HepG2 (cell line): ENCODE measurements at regions not wholly inside any gene's neighbourhood (a gene's known extent, or its start where the extent isn't known, plus 50 kb on each side); places are given as distances from the start of the nearest gene placed in this dataset.
A peak's percentile ranks its signal among the peaks of the same experiment; 100 is the strongest.

Experiments used
- ATAC-seq: fragments of 200-7000 bp; cut with Tn5 transposase; 3 replicates; pipeline ENCODE4 v1.9.1; 2020; ENCODE audit warnings: mild to moderate bottlenecking, moderate library complexity
- BruUV-seq: library from RNA; stranded (reverse); fragments of 400-500 nt; replicated peaks from 2 replicates; lab custom pipeline; 2021; lab: Mats Ljungman, UMichigan
- CTCF ChIA-PET: fragments of 300-600 bp; formaldehyde crosslinking; extraction: SDS; loops from one replicate; lab custom pipeline; 2021; ENCODE audit warnings: low total read pairs, inconsistent platforms, low intra/inter-chr PET ratio; lab: Yijun Ruan, JAX
- POLR2A ChIA-PET: fragments of 350-600 bp; sonication (Branson Sonifier 250); formaldehyde crosslinking; loops from one replicate; lab custom pipeline; 2020; ENCODE audit warnings: antibody characterized with exemption, inconsistent platforms; lab: Yijun Ruan, JAX
- DNase-seq: peaks from one replicate; pipeline ENCODE4 v3.0.0-alpha.2; 2015; ENCODE audit warnings: low spot score
- FAIRE-seq: peaks from 3 replicates; lab custom pipeline; 2011; peaks lifted over from hg19 to GRCh38; lab: Jason Lieb, UNC
- H2AFZ ChIP-seq: one replicate; pipeline ENCODE4 v1.6.1; 2011; ENCODE audit warnings: low read length, inconsistent platforms
- H3K27ac ChIP-seq: fragments of 300-600 bp; 3 replicates; pipeline ENCODE4 v1.8.0; 2011; ENCODE audit warnings: mixed run types, mild to moderate bottlenecking, mixed read lengths, low read length, inconsistent platforms; ENCODE audit not compliant: insufficient read depth; ENCODE audit errors: extremely low read length
- H3K27me3 ChIP-seq, 2 experiments: fragments of 200-600 bp in 1 of 2; 2 replicates in 1 of 2; 3 replicates in 1 of 2; pipeline versions ENCODE4 v1.6.0 to v1.8.0; 2011; ENCODE audit warnings: low read length in 2 of 2, mild to moderate bottlenecking in 2 of 2, moderate library complexity in 2 of 2, inconsistent platforms in 1 of 2; ENCODE audit not compliant: insufficient read depth in 2 of 2, control insufficient read depth in 1 of 2
- H3K36me3 ChIP-seq, 2 experiments: fragments of 200-600 bp in 1 of 2; replicated peaks in 1 of 2; 2 replicates in 1 of 2; 3 replicates in 1 of 2; pipeline versions ENCODE4 v1.5.1 to v1.8.0; 2011; ENCODE audit warnings: low read length in 2 of 2, inconsistent platforms in 1 of 2; ENCODE audit not compliant: insufficient read depth in 2 of 2, control insufficient read depth in 1 of 2
- H3K4me1 ChIP-seq: 2 replicates; pipeline ENCODE4 v1.5.1; 2012; ENCODE audit warnings: low read length, inconsistent platforms; ENCODE audit not compliant: insufficient read depth
- H3K4me2 ChIP-seq: 2 replicates; pipeline ENCODE4 v1.6.0; 2011; ENCODE audit warnings: low read depth, low read length, inconsistent platforms
- H3K4me3 ChIP-seq, 3 experiments: fragments of 200-600 bp in 1 of 3; sonication (generic), shearing (Covaris generic) in 1 of 3; replicated peaks in 1 of 3; 2 replicates each; pipeline ENCODE4 v1.5.1; 2011 to 2016; ENCODE audit warnings: low read length in 3 of 3, inconsistent platforms in 2 of 3, low read depth in 2 of 3, mild to moderate bottlenecking in 2 of 3, control low read depth in 1 of 3, mixed read lengths in 1 of 3; ENCODE audit not compliant: insufficient read depth in 1 of 3
- H3K79me2 ChIP-seq: one replicate; pipeline ENCODE4 v1.6.1; 2011; ENCODE audit warnings: low read length, inconsistent platforms; ENCODE audit not compliant: insufficient read depth
- H3K9ac ChIP-seq: 2 replicates; pipeline ENCODE4 v1.6.0; 2011; ENCODE audit warnings: mild to moderate bottlenecking, low read depth, low read length, inconsistent platforms; ENCODE audit not compliant: insufficient read depth
- H3K9me3 ChIP-seq: 2 replicates; pipeline ENCODE4 v1.5.1; 2012; ENCODE audit warnings: mild to moderate bottlenecking, low read length
- H4K20me1 ChIP-seq: 2 replicates; pipeline ENCODE4 v1.6.0; 2011; ENCODE audit warnings: inconsistent platforms, mild to moderate bottlenecking, low read length, moderate library complexity; ENCODE audit not compliant: insufficient read depth
- CBX5 ChIP-seq: sonication (generic); formaldehyde crosslinking; IDR thresholded peaks from 2 replicates; pipeline ENCODE4 v1.4.0; 2020; ENCODE audit warnings: missing genetic modification reagents, borderline replicate concordance
- EEA1 ChIP-seq: sonication (generic); formaldehyde crosslinking; IDR thresholded peaks from 2 replicates; pipeline ENCODE4 v1.5.1; 2020; ENCODE audit warnings: mild to moderate bottlenecking, missing genetic modification reagents, borderline replicate concordance
- EZH2 ChIP-seq: conservative IDR thresholded peaks from 2 replicates; pipeline ENCODE4 v1.6.1; 2012; ENCODE audit warnings: mild to moderate bottlenecking, low read depth, low read length, moderate library complexity
- IKZF1 ChIP-seq: fragments of 450-650 bp; IDR thresholded peaks from 2 replicates; pipeline ENCODE4 v1.7.1; 2016
- KLF9 ChIP-seq: IDR thresholded peaks from 2 replicates; pipeline ENCODE4 v1.6.1; 2016; ENCODE audit warnings: low read depth
- NFE2L1 ChIP-seq: sonication (generic); formaldehyde crosslinking; IDR thresholded peaks from 2 replicates; pipeline ENCODE4 v1.4.0; 2020; ENCODE audit warnings: missing genetic modification reagents, mild to moderate bottlenecking, borderline replicate concordance
- NFIB ChIP-seq: sonication (generic); formaldehyde crosslinking; IDR thresholded peaks from 2 replicates; pipeline ENCODE4 v1.9.0; 2021; ENCODE audit warnings: missing genetic modification reagents, mild to moderate bottlenecking, borderline replicate concordance
- ZNF878 ChIP-seq: sonication (generic); formaldehyde crosslinking; IDR thresholded peaks from 2 replicates; pipeline ENCODE4 v1.8.1; 2023; ENCODE audit warnings: mild to moderate bottlenecking, missing genetic modification reagents, moderate library complexity
- WGBS: methylation state at CpG from one replicate; pipeline ENCODE4 v1.1.6; 2017; ENCODE audit warnings: low lambda C conversion rate; 5-methylcytosine and 5-hydroxymethylcytosine counted together
- in situ Hi-C: cut with HindIII; loops from 2 replicates; pipeline ENCODE4 v1.10.0; 2017; ENCODE audit warnings: low pct_unique_long_range_greater_than_20kb; ENCODE audit not compliant: extremely low pct_ligation_motif_present
- intact Hi-C: fragments of 100-400 bp; cut with micrococcal nuclease; formaldehyde crosslinking; loops from one replicate; pipeline ENCODE4 v1.10.0; 2022; ENCODE audit not compliant: unreplicated experiment
- TF ChIP-seq, protein P1 (sequence below), 2 experiments: IDR thresholded peaks; 2 replicates each; pipeline ENCODE4 v1.6.1; 2011 to 2012; ENCODE audit warnings: low read length in 2 of 2, borderline replicate concordance in 1 of 2, low read depth in 1 of 2, mild to moderate bottlenecking in 1 of 2, moderate library complexity in 1 of 2
- TF ChIP-seq, protein P2 (sequence below): sonication (generic); formaldehyde crosslinking; IDR thresholded peaks from 2 replicates; pipeline ENCODE4 v1.4.0; 2020; ENCODE audit warnings: low read depth, missing genetic modification reagents
- TF ChIP-seq, protein P3 (sequence below): sonication (generic); formaldehyde crosslinking; IDR thresholded peaks from 2 replicates; pipeline ENCODE4 v1.4.0; 2020; ENCODE audit warnings: missing genetic modification reagents, borderline replicate concordance

DNA sequence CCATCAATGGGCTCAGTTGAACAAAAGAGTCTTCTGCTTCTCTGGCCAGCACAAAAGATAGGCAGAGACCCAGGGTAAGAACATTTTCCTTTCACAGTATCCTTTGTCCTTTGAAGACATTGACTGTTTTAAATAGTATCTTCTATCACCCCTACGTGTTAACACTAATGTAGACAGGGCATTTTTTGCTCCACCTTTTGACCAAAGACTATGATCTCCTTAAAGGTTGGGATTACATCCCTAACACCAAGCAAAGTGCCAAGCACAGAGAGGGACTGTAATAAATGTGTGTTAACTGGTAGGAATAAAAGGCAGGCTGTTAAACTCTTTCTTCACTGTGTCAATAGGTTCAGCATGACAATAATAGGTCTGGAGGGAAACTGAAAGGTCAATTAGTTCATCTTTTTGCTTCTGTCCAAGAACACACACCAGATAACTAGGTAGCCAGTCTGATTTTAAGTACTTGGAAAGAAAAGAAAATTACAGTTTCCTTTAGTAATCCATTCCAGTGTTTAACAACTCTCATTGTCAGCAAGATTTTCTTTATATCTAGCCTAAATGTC, 63.6 kb upstream of the NOX3 start:
- Histone ChIP-seq H3K27me3 (no peaks in the 10 kb centered on the region), H4K20me1 (no peaks in the 10 kb centered on the region), H3K79me2 (no peaks in the 10 kb centered on the region), H3K27ac (peak overlapping the region; percentile 3), H3K9me3 (no peaks in the 10 kb centered on the region), H2AFZ (no peak overlapping the region), H3K9ac (no peak overlapping the region), H3K4me3 (no peak overlapping the region), H3K4me1 (peaks cover 17% of the 10 kb centered on the region), H3K36me3 (no peaks in the 10 kb centered on the region), H3K4me2 (no peak overlapping the region)
- ATAC-seq: peak; percentile 65
- BruUV-seq: no TSS peak
- intact Hi-C loops (no loop called here), in situ Hi-C loops (no loop called here)
- WGBS: 45% methylated on average over 1 of the region's 1 CpG
- DNase-seq: peak; percentile 47
- no peak for FAIRE-seq
- ChIA-PET POLR2A (interaction anchor here (0.5 to 1.2 kb wide), 3 partner anchors 10 to 204 kb away, joined by 3 to 6 read pairs (median 3); no protein-coding TSS in a partner anchor), CTCF (no interaction called here)
- TF ChIP-seq, protein P1, sequence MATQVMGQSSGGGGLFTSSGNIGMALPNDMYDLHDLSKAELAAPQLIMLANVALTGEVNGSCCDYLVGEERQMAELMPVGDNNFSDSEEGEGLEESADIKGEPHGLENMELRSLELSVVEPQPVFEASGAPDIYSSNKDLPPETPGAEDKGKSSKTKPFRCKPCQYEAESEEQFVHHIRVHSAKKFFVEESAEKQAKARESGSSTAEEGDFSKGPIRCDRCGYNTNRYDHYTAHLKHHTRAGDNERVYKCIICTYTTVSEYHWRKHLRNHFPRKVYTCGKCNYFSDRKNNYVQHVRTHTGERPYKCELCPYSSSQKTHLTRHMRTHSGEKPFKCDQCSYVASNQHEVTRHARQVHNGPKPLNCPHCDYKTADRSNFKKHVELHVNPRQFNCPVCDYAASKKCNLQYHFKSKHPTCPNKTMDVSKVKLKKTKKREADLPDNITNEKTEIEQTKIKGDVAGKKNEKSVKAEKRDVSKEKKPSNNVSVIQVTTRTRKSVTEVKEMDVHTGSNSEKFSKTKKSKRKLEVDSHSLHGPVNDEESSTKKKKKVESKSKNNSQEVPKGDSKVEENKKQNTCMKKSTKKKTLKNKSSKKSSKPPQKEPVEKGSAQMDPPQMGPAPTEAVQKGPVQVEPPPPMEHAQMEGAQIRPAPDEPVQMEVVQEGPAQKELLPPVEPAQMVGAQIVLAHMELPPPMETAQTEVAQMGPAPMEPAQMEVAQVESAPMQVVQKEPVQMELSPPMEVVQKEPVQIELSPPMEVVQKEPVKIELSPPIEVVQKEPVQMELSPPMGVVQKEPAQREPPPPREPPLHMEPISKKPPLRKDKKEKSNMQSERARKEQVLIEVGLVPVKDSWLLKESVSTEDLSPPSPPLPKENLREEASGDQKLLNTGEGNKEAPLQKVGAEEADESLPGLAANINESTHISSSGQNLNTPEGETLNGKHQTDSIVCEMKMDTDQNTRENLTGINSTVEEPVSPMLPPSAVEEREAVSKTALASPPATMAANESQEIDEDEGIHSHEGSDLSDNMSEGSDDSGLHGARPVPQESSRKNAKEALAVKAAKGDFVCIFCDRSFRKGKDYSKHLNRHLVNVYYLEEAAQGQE (IDR thresholded peaks at IDR 0.05; ENCODE audit: borderline replicate concordance in 1 of 2, low read depth in 1 of 2, low read length in 2 of 2): no peak
- no peak for TF ChIP-seq NFE2L1 (CRISPR knock-in tag)
- no peak for TF ChIP-seq EZH2
- TF ChIP-seq, protein P2, sequence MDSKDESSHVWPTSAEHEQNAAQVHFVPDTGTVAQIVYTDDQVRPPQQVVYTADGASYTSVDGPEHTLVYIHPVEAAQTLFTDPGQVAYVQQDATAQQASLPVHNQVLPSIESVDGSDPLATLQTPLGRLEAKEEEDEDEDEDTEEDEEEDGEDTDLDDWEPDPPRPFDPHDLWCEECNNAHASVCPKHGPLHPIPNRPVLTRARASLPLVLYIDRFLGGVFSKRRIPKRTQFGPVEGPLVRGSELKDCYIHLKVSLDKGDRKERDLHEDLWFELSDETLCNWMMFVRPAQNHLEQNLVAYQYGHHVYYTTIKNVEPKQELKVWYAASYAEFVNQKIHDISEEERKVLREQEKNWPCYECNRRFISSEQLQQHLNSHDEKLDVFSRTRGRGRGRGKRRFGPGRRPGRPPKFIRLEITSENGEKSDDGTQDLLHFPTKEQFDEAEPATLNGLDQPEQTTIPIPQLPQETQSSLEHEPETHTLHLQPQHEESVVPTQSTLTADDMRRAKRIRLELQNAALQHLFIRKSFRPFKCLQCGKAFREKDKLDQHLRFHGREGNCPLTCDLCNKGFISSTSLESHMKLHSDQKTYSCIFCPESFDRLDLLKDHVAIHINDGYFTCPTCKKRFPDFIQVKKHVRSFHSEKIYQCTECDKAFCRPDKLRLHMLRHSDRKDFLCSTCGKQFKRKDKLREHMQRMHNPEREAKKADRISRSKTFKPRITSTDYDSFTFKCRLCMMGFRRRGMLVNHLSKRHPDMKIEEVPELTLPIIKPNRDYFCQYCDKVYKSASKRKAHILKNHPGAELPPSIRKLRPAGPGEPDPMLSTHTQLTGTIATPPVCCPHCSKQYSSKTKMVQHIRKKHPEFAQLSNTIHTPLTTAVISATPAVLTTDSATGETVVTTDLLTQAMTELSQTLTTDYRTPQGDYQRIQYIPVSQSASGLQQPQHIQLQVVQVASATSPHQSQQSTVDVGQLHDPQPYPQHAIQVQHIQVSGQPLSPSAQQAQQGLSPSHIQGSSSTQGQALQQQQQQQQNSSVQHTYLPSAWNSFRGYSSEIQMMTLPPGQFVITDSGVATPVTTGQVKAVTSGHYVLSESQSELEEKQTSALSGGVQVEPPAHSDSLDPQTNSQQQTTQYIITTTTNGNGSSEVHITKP (CRISPR knock-in tag): no peak
- no peak for TF ChIP-seq NFIB (CRISPR knock-in tag)
- TF ChIP-seq EEA1 (CRISPR knock-in tag): no peak
- TF ChIP-seq, protein P3, sequence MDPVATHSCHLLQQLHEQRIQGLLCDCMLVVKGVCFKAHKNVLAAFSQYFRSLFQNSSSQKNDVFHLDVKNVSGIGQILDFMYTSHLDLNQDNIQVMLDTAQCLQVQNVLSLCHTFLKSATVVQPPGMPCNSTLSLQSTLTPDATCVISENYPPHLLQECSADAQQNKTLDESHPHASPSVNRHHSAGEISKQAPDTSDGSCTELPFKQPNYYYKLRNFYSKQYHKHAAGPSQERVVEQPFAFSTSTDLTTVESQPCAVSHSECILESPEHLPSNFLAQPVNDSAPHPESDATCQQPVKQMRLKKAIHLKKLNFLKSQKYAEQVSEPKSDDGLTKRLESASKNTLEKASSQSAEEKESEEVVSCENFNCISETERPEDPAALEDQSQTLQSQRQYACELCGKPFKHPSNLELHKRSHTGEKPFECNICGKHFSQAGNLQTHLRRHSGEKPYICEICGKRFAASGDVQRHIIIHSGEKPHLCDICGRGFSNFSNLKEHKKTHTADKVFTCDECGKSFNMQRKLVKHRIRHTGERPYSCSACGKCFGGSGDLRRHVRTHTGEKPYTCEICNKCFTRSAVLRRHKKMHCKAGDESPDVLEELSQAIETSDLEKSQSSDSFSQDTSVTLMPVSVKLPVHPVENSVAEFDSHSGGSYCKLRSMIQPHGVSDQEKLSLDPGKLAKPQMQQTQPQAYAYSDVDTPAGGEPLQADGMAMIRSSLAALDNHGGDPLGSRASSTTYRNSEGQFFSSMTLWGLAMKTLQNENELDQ (CRISPR knock-in tag): no peak
- TF ChIP-seq KLF9 (CRISPR knock-in tag): no peak
- TF ChIP-seq IKZF1: no peak
- no peak for TF ChIP-seq CBX5 (CRISPR knock-in tag)
- TF ChIP-seq ZNF878 (CRISPR knock-in tag): no peak
